NCI-H226 (cell line): ENCODE measurements at regions not wholly inside any gene's neighbourhood (a gene's known extent, or its start where the extent isn't known, plus 50 kb on each side); places are given as distances from the start of the nearest gene placed in this dataset.

ENCODE experiments used
- DNase-seq: peaks from one replicate; pipeline ENCODE4 v3.0.0-alpha.2; 2015

- no peak for DNase-seq
These were observed 74.3 kb downstream of the SLC25A15 start for GRCh38 chr13:40863723-40864122.

GRCh38 chr13:40874138-40874779 lies 84.8 kb downstream of the SLC25A15 start:
- DNase-seq, result peak; percentile 25

- DNase-seq, result no peak
These were observed 85.6 kb downstream of the SLC25A15 start for GRCh38 chr13:40875044-40875443.

GRCh38 chr13:40875583-40875982 lies 86.2 kb downstream of the SLC25A15 start:
- no peak for DNase-seq

GRCh38 chr13:40876020-40876738 lies 86.8 kb downstream of the SLC25A15 start:
- DNase-seq, result no peak

GRCh38 chr13:40878321-40878720 lies 88.9 kb downstream of the SLC25A15 start:
- no peak for DNase-seq

GRCh38 chr13:40878823-40879222 lies 89.4 kb downstream of the SLC25A15 start:
- DNase-seq, result no peak
